Stimulated activated CD8-positive, alpha-beta memory T cell treated with anti-CD3 and anti-CD28 coated beads, Interleukin-2, amount 100 ng/mL, for 1 hour (primary cell): ENCODE measurements at regions not wholly inside any gene's neighbourhood (a gene's known extent, or its start where the extent isn't known, plus 50 kb on each side); places are given as distances from the start of the nearest gene placed in this dataset.

Experiments
- DNase-seq, 2 donors: peaks; one replicate each; pipeline ENCODE4 v3.0.0-alpha.2; 2020; ENCODE audit warnings: low read depth in 2 of 2

DNA sequence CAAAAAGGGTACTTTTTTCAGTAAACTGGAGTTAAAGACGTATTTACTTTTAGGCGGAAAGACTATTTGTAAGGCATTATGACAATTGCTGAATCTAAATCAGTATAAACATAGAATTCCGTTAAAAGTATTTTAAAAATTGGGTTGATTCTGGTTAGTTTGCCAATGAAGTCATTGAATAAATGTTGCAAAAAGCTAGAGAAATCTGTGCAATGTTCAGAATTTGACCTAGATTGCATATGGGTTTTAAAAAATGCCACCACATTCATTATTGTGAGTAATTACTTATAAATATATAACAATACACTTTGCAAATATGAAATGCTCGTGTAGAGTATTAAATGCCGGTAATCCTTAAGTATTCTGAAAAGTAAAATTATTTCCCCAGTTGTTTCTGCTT lies 116.5 kb upstream of the EEF1E1 start:
- no peak for DNase-seq

DNA sequence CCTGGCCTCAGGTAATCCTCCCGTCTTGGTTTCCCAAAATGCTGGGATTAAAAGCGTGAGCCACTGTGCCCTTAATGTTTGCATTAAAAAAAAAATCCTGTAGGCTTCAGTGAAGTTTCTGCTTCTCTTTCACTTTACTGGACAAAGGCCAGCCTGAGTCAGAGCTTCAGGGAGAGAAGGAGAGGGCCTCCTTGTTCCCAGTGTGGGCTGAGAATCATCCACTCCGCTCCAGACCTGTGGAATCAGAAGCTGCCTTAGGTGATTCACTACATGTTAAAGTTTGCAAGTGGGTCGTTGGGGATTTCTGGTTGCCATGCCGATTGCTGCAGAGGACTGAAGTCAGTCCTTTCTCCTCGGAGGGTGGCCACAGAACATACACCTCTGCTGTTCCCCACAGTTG lies 113.3 kb upstream of the EEF1E1 start:
- DNase-seq: no peak

GRCh38 chr6:8213995-8214394 lies 111.6 kb upstream of the EEF1E1 start:
- no peak for DNase-seq

DNA sequence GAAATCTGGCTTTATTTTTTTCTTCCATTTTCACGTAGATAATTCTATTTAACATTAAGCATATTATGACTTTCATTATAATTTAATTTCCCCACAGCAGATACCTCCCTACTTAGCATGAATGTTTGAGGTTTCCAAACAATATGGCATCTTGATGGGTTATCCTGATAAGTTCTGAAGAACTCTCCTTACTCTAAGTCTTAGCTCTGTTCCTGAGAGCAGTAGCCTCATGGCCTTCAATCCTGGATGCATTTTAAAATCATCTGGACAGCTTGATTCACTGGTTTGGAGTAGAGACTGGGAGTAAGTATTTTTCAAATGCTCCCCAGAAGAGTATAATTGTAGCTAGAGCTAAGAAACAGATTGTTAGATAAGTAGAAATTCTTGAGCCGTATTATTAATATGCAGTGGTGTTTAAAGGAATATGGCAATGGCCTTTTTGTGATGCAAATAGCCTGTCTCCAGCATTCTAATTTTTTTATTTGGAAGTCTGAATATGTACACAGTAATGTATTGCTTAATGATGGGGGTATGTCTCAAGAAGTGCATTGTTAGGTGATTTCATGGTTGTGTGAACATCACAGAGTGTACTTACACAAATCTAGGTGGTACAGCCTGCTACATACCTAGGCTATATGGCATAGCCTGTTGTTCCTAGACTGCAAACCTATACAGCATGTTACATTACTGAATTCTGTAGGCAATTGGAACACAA lies 110.5 kb upstream of the EEF1E1 start:
- no peak for DNase-seq

- no peak for DNase-seq
Observed at GRCh38 chr6:8207869-8208191, 105.5 kb upstream of the EEF1E1 start.

DNA sequence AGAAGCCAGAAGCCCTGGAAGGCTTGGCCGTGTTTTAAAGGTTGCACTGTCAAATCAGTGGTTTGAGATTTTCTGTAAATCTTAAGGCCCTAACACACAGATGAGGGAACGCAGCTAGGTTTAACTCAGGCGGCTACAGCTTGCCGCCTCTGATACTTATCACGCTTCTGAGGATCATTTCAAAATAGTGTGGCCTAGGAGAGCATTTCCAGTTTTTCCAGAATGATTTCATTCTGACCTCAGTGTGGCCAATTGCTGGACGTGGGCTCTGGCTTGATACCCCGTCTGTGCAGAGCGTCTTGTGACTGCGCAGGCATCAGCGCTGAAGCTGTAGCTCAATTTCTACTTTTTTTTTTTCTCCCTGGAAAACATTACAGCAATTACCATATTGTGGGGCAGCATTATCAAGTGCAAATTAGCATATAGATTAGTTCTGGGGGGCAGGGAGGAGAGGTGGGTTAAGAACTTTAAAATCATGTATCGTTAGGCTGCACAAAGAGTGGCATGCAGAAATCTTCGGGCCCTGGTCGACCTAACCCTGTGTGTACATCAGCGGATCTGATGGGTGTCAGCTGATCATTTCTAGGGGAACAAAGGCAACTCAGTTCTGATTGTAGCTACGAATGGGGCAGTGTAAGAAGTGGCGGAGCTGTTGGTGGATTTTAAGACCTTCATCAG lies 105.0 kb upstream of the EEF1E1 start:
- DNase-seq: no peak

- DNase-seq: no peak
Observed at GRCh38 chr6:8203337-8203736, 101.0 kb upstream of the EEF1E1 start.

DNA sequence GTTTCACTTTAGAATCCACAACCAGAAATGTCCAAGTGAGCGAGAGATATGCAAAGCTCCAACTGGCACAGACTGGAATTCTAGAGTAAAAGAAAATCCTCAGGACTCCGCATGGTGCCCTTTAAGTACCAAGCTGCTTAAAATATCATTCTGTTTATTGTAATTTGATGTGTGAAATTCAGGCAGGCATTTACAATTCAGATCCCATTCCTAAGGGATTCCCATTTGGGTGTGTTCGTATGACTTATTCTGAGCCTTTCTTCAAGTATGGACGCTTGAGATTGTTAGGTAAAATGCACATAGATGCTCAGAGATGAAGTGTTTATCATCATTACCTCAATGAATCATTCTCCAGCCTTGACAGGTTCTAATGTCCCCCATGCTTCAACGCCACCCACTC lies 99.3 kb upstream of the EEF1E1 start:
- DNase-seq: no peak

GRCh38 chr6:8200255-8200654 lies 97.9 kb upstream of the EEF1E1 start:
- no peak for DNase-seq

DNA sequence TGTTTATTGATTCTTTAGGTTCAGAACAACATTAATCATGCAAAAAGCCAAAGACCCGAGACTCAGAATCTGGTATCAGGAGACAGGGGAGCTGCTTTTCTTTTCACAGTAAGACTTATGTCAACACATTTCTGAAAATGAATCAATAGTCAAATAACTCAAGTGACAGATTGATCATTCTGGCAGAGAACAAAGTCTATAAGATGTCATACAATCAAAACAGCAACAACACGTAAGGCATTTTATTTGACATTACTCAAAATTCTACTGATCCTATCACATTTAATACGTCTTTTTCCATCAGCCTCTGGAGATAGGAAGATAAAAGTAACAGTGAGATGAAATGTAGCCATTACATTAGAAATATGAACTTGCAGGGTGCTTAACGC lies 93.4 kb upstream of the EEF1E1 start:
- no peak for DNase-seq

DNA sequence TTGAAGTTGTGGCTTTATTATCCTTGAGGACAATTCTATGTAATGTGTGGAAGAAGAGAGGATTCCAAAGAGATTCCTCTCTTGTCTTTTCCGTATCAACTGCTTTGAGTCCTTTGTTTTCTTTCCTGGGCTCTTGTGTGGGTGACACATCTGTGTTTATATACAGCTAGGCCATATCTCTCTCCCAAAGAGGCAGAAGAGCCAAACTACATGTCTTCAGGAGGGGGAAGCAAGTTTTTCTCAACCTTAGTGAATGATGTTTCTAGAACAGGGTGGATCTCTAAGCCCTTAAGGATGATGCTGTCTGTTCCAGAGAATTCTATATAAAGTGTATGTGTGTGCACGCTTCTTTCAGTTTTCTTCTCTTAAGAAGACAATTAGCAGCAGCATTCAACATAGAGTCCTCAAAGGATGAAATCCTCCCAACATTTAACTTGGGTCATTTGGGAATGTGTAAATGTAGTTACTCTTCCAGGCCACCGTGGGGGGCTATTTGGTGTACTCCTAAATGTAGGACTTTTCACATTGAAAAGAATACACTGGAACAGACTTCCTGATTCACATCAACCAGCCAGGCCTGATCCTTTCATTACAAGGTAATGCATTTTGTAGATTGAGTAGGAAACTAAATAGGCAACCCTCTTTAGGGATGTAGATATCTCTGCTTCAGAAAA lies 92.8 kb upstream of the EEF1E1 start:
- DNase-seq: no peak

GRCh38 chr6:8194490-8194889 lies 92.1 kb upstream of the EEF1E1 start:
- DNase-seq: no peak

- DNase-seq: no peak
Observed at GRCh38 chr6:8193541-8193940, 91.2 kb upstream of the EEF1E1 start.

- DNase-seq: no peak
Observed at GRCh38 chr6:8192597-8192996, 90.2 kb upstream of the EEF1E1 start.

DNA sequence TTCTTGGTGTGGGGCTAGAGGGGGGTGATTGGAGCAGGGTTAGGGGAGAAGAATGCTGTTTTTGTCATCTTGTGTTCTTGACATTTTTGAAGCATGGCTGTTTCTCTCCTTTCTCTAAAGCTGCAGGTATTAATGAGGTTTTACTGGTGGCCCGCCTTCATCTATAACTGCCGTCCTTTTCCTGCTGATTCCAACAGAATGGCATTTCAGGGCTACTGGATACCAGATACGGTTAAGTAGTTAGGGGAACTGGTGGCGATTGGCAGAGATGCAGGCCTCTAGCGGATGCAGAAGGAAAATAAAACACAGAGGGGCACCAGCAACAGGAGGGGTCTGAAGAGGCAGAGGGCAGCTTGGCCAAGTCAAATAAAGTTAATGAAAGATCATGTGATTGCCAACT lies 89.7 kb upstream of the EEF1E1 start:
- no peak for DNase-seq

GRCh38 chr6:8191629-8192028 lies 89.3 kb upstream of the EEF1E1 start:
- DNase-seq: no peak

- no peak for DNase-seq
Observed at GRCh38 chr6:8187209-8187608, 84.9 kb upstream of the EEF1E1 start.

- DNase-seq: no peak
Observed at GRCh38 chr6:8182902-8183665, 80.7 kb upstream of the EEF1E1 start.

DNA sequence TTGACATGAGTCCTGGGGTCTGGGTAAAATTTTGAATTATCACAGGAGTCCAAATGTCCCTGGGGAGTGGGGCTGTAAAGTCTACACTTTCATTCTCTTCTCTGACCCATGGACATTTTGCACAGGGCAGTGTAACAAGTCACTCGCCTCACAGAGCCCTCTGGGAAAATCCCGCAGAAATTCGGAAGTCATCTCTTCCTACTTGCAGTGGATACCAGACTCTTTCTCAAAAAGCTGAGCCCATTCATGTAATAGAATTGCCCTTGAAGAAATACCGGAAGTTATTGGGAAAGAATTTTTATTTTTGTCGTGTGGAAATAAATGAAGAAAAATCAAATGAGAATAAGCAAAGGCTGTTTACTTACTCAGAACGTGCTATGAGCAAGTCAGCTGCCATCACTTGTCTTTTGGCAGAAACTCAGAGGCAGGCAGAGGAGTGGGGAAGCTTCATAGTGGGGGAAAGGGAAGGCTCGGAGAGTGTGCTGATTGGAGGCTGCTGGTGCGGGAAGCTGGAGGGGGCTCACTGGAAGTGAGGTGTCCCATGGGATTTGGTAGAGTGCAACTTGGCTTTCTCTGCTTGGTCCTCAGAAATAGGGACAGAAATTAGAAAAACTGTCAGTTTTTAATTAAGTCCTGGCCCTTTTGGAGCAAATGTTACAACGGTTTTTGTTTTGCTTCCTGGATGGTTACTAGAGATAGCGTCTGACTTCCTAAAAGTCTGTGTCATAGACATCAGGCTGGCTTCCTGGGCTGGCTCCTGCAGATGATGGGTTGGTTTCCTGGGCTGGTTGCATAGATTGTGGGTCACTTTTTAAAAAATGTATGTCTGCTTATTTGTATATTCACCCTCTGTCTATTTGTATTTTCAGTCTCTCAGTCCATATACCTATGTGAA lies 79.8 kb upstream of the EEF1E1 start:
- no peak for DNase-seq

DNA sequence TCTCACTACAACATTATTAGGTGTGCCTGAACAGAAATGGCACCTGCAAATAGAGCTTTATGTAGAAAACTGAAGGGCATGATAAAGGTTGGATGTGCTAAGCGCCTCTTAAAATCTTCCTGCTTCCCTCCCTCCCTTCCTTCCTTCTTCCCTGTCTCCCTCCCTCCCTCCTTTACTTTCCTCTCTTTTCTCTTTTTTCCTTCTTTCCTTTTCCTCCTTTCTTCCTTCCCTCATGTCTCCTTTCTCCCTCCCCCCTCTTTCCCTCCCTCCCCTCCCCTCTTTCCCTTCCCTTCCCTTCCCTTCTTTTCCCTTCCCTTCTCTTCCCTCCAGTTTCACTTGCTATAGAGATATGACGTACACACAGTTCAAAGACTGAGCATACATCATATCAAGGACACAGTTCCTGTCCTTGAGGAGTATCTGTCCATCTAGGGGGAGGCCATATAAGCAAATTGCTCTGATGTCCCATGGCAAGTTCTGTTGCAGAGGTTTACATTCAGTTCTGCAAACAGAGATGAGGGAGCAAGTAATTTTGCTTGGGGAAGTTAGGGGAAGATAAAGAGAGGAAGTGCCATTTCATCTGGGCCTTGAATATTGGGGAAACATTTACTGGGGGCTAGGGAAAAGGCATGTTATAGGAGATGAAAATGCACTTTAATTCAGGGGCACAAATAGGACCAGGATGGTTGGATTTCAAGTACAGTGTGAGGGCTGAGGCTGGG lies 79.0 kb upstream of the EEF1E1 start:
- no peak for DNase-seq
